ENCODE measurements at regions not wholly inside any gene's neighbourhood (a gene's known extent, or its start where the extent isn't known, plus 50 kb on each side); places are given as distances from the start of the nearest gene placed in this dataset.
"Not testable (repeated sequence)": the region's sequence is repeated elsewhere in the genome, so short reads cannot be mapped to it uniquely, and the experiment has no call there.

DNA sequence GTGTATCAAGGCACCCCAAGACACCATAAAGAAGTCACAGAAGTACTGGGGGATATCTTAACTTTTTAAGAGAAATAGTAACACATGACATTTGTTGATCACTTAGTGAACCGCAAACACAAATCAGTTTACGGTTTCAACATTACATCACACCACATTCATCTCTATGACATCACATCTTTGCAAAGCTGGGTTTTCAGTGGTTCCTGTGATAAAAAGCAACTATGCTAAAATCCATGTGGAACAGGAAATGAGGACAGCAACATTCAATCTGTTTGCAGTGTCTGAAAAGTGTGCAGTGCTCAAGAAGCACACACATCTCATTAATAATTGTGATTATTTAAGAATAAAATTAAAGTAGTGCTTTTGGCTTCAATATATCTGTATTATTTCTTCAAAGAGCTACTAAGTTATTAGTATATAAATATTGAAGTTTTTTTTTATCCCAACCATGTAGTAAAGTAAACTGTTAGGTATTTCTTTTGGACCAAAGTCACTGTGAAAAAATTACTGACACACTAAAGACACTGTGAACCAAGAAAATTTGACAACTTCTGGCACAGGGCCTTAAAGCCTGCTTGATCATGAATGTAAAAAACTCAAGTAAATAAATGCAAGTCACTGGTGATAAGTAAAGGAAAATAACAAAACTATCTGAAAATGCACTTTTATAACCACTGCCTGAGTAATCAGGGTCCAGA, 156.0 kb upstream of the SOX6 start:
- DNase-seq (ENCODE audit: low read depth) = no peak
- TF ChIP-seq CTCF (IDR thresholded peaks at IDR 0.05; ENCODE audit: insufficient read depth, low read length) = no peak
- no peak overlapping the region for H3K4me3 ChIP-seq (ENCODE audit: low read depth, low read length)

- no peak overlapping the region for H3K4me3 ChIP-seq (ENCODE audit: low read depth, low read length)
- DNase-seq (ENCODE audit: low read depth) = no peak
- no peak for TF ChIP-seq CTCF (IDR thresholded peaks at IDR 0.05; ENCODE audit: insufficient read depth, low read length)
Observed at GRCh38 chr11:16511116-16512114, 155.1 kb upstream of the SOX6 start.

DNA sequence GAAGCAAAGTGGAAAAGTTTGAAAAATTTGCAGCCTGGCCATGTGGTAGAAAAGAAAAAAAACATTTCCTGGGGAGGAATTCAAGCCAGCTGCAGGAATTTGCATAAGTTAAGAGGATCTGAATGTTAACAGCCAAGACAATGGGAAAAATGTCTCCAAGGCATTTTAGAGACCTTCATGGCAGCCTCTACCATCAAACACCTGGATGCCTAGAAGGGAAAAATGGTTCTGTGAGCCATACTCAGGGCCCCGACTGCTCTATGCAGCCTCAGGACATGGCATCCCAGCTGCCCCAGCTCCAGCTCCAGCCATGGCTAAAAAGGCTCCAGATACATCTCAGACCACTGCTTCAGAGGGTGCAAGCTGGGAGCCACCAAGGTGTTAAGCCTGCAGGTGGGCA, 149.1 kb upstream of the SOX6 start:
- DNase-seq (ENCODE audit: low read depth) = no peak
- no peak for TF ChIP-seq CTCF (IDR thresholded peaks at IDR 0.05; ENCODE audit: insufficient read depth, low read length)
- H3K4me3 ChIP-seq (ENCODE audit: low read depth, low read length) = no peak overlapping the region

GRCh38 chr11:16503891-16504290, 147.5 kb upstream of the SOX6 start:
- DNase-seq (ENCODE audit: low read depth) = not testable (repeated sequence)

GRCh38 chr11:16494918-16495691, 138.8 kb upstream of the SOX6 start:
- no peak for DNase-seq (ENCODE audit: low read depth)
- TF ChIP-seq CTCF (IDR thresholded peaks at IDR 0.05; ENCODE audit: insufficient read depth, low read length) = no peak
- no peak overlapping the region for H3K4me3 ChIP-seq (ENCODE audit: low read depth, low read length)

More at GRCh38 chr11:16503891-16504290, 147.5 kb upstream of the SOX6 start:
- H3K4me3 ChIP-seq (ENCODE audit: low read depth, low read length) = not testable (repeated sequence)

- DNase-seq (ENCODE audit: low read depth) = no peak
- H3K4me3 ChIP-seq (ENCODE audit: low read depth, low read length) = no peak overlapping the region
- no peak for TF ChIP-seq CTCF (IDR thresholded peaks at IDR 0.05; ENCODE audit: insufficient read depth, low read length)
Observed at GRCh38 chr11:16484434-16484833, 128.1 kb upstream of the SOX6 start.
